Cardiac fibroblast (primary cell): ENCODE measurements at regions not wholly inside any gene's neighbourhood (a gene's known extent, or its start where the extent isn't known, plus 50 kb on each side); places are given as distances from the start of the nearest gene placed in this dataset.

Source experiments
- DNase-seq, 2 donors: peaks; one replicate each; pipeline versions ENCODE4 v3.0.0 to v3.0.0-alpha.2; 2010; ENCODE audit warnings: low read depth in 2 of 2
- H3K4me3 ChIP-seq, 2 donors: replicated peaks in 1 of 2; 1 replicate in 1 of 2; 2 replicates in 1 of 2; pipeline ENCODE4 v1.5.1; 2011; ENCODE audit warnings: low read depth in 2 of 2, low read length in 2 of 2, mild to moderate bottlenecking in 2 of 2, moderate library complexity in 1 of 2
- TF ChIP-seq, protein P1 (sequence below): IDR thresholded peaks from one replicate; pipeline ENCODE4 v1.5.1; 2011; ENCODE audit warnings: low read depth, mild to moderate bottlenecking, low read length, inconsistent platforms

DNA sequence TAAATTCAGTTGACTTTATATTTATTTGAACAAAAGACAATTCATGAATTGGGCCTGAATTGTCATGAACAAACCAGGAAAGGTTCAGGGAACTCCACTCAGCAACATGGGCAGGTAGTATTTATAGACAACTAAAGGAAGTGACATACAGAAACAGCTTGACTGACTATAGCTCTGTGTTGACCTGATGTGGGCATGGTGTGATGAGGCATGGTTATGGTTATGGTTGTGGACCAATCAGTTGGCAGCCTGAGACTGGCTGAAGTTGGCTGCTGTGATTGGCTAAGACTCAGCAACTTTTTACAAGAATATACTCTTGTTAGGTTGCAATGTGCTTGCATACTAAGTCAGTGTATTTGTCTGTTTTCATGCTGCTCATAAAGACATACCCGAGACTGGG is 108.4 kb downstream of the HS3ST3B1 start:
- TF ChIP-seq, protein P1, sequence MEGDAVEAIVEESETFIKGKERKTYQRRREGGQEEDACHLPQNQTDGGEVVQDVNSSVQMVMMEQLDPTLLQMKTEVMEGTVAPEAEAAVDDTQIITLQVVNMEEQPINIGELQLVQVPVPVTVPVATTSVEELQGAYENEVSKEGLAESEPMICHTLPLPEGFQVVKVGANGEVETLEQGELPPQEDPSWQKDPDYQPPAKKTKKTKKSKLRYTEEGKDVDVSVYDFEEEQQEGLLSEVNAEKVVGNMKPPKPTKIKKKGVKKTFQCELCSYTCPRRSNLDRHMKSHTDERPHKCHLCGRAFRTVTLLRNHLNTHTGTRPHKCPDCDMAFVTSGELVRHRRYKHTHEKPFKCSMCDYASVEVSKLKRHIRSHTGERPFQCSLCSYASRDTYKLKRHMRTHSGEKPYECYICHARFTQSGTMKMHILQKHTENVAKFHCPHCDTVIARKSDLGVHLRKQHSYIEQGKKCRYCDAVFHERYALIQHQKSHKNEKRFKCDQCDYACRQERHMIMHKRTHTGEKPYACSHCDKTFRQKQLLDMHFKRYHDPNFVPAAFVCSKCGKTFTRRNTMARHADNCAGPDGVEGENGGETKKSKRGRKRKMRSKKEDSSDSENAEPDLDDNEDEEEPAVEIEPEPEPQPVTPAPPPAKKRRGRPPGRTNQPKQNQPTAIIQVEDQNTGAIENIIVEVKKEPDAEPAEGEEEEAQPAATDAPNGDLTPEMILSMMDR, result no peak
- no peak for DNase-seq

GRCh38 chr17:14407541-14407940 is 106.7 kb downstream of the HS3ST3B1 start:
- DNase-seq, result no peak

More for the DNA sequence above, 108.4 kb downstream of the HS3ST3B1 start:
- no peak overlapping the region for H3K4me3 ChIP-seq

DNA sequence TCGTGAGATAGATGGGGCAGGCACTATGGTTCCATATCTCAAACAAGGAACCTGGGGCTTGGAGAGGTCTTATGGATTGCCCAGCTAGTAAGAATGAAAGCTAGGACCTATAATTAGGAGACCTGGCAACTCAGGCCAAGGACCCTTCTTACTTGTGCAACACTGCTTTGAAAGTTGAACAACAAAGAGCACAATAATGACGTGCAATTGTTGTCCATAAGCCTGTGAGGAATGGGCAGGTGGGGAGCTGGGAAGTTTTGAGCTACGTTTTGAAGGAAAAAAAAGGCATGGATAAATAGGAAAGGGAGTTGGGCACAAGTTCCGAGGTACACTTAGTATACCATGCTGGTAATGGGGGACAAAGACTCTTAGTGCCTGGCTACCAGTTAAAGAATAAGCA is 104.3 kb downstream of the HS3ST3B1 start:
- H3K4me3 ChIP-seq, result no peak overlapping the region
- no peak for DNase-seq
- TF ChIP-seq, protein P1, result no peak

More at GRCh38 chr17:14407541-14407940, 106.7 kb downstream of the HS3ST3B1 start:
- TF ChIP-seq, protein P1, result no peak
- no peak overlapping the region for H3K4me3 ChIP-seq
